K562 (cell line): ENCODE measurements at regions not wholly inside any gene's neighbourhood (a gene's known extent, or its start where the extent isn't known, plus 50 kb on each side); places are given as distances from the start of the nearest gene placed in this dataset.

Experiments
- ATAC-seq: fragments of 200-7000 bp; cut with Tn5 transposase; 3 replicates; pipeline ENCODE4 v1.9.1; 2020; ENCODE audit warnings: moderate library complexity
- BruUV-seq: library from RNA; stranded (reverse); fragments of 400-500 nt; replicated peaks from 2 replicates; lab custom pipeline; 2021; lab: Mats Ljungman, UMichigan
- CTCF ChIA-PET: fragments of 300-600 bp; formaldehyde crosslinking; extraction: SDS; loops from one replicate; lab custom pipeline; 2021; ENCODE audit warnings: low intra/inter-chr PET ratio; lab: Yijun Ruan, JAX
- POLR2A ChIA-PET: fragments of 300-600, 350-650 bp; sonication (Branson Sonifier 250); formaldehyde crosslinking; extraction: SDS; loops from one replicate; lab custom pipeline; 2021; ENCODE audit warnings: antibody characterized with exemption, inconsistent platforms; lab: Yijun Ruan, JAX
- DNase-seq, 4 experiments: peaks; one replicate each; pipeline versions ENCODE4 v3.0.0 to v3.0.0-alpha.2; 2011 to 2018; ENCODE audit warnings: low spot score in 3 of 4, mixed read lengths in 3 of 4; ENCODE audit errors: extremely low read depth in 1 of 4
- FAIRE-seq: peaks from 2 replicates; lab custom pipeline; 2011; peaks lifted over from hg19 to GRCh38; lab: Jason Lieb, UNC
- H2AFZ ChIP-seq: 2 replicates; pipeline ENCODE4 v1.6.0; 2011; ENCODE audit warnings: low read depth, low read length, control low read depth, inconsistent platforms
- H3K27ac ChIP-seq: fragments of 200-600 bp; 3 replicates; pipeline ENCODE4 v1.8.0; 2011; ENCODE audit warnings: low read depth, mild to moderate bottlenecking, control low read depth, inconsistent platforms, low read length, moderate library complexity, mixed read lengths; ENCODE audit errors: extremely low read depth
- H3K27me3 ChIP-seq, 2 experiments: fragments of 300-600 bp in 1 of 2; 2 replicates in 1 of 2; 3 replicates in 1 of 2; pipeline versions ENCODE4 v1.6.0 to v1.8.0; 2011; ENCODE audit warnings: inconsistent platforms in 2 of 2, low read length in 2 of 2, mild to moderate bottlenecking in 1 of 2, mixed read lengths in 1 of 2, moderate library complexity in 1 of 2; ENCODE audit not compliant: control insufficient read depth in 2 of 2, insufficient read depth in 2 of 2
- H3K36me3 ChIP-seq: fragments of 300-600 bp; 3 replicates; pipeline ENCODE4 v1.8.0; 2011; ENCODE audit warnings: mild to moderate bottlenecking, low read length, inconsistent platforms; ENCODE audit not compliant: control insufficient read depth, insufficient read depth
- H3K4me1 ChIP-seq, 2 experiments: fragments of 200-600 bp in 1 of 2; replicated peaks in 1 of 2; 2 replicates in 1 of 2; 3 replicates in 1 of 2; pipeline versions ENCODE4 v1.5.1 to v1.8.0; 2011; ENCODE audit warnings: inconsistent platforms in 2 of 2, low read length in 2 of 2, mild to moderate bottlenecking in 1 of 2, mixed read lengths in 1 of 2, moderate library complexity in 1 of 2; ENCODE audit not compliant: control insufficient read depth in 2 of 2, insufficient read depth in 2 of 2
- H3K4me2 ChIP-seq: 2 replicates; pipeline ENCODE4 v1.6.1; 2011; ENCODE audit warnings: low read length, control low read depth, inconsistent platforms, mixed read lengths; ENCODE audit not compliant: insufficient read depth
- H3K4me3 ChIP-seq: fragments of 200-600 bp; sonication (generic), shearing (Covaris generic); 2 replicates; pipeline ENCODE4 v1.5.1; 2016; ENCODE audit warnings: control low read depth, inconsistent platforms
- H3K79me2 ChIP-seq: fragments of 200-600 bp; 3 replicates; pipeline ENCODE4 v1.8.0; 2011; ENCODE audit warnings: low read length, inconsistent platforms; ENCODE audit not compliant: control insufficient read depth, insufficient read depth
- H3K9ac ChIP-seq, 2 experiments: 2 replicates each; pipeline versions ENCODE4 v1.6.0 to v1.6.1; 2011; ENCODE audit warnings: low read depth in 2 of 2, low read length in 2 of 2, control low read depth in 1 of 2, inconsistent platforms in 1 of 2, mild to moderate bottlenecking in 1 of 2, mixed read lengths in 1 of 2; ENCODE audit not compliant: insufficient read depth in 1 of 2
- H3K9me1 ChIP-seq: one replicate; pipeline ENCODE4 v1.6.0; 2011; ENCODE audit warnings: inconsistent platforms, mild to moderate bottlenecking, low read length, moderate library complexity; ENCODE audit not compliant: control insufficient read depth, insufficient read depth
- H3K9me3 ChIP-seq: replicated peaks from 2 replicates; pipeline ENCODE4 v1.5.1; 2011; ENCODE audit warnings: low read depth, low read length, inconsistent platforms; ENCODE audit not compliant: control insufficient read depth, insufficient read depth
- H4K20me1 ChIP-seq: replicated peaks from 2 replicates; pipeline ENCODE4 v1.6.1; 2011; ENCODE audit warnings: low read length, inconsistent platforms, mixed read lengths; ENCODE audit not compliant: control insufficient read depth, insufficient read depth
- DACH1 ChIP-seq: fragments of 450-650 bp; IDR thresholded peaks from 2 replicates; pipeline ENCODE4 v1.6.1; 2018; ENCODE audit not compliant: partially characterized antibody
- ESRRB ChIP-seq: fragments of 250-450 bp; sonication (Bioruptor Pico); IDR thresholded peaks from 2 replicates; pipeline ENCODE4 v1.5.0; 2020; ENCODE audit warnings: mild to moderate bottlenecking, moderate library complexity, borderline replicate concordance
- MAFF ChIP-seq: IDR thresholded peaks from 2 replicates; pipeline ENCODE4 v1.6.1; 2012; ENCODE audit warnings: low read length, improper control_type of control experiment
- RFX5 ChIP-seq: IDR thresholded peaks from 2 replicates; pipeline ENCODE4 v1.6.1; 2011; ENCODE audit warnings: low read depth, mild to moderate bottlenecking, improper control_type of control experiment, low read length
- ZNF316 ChIP-seq: fragments of 450-650 bp; IDR thresholded peaks from 2 replicates; pipeline ENCODE4 v1.6.1; 2016
- ZNF445 ChIP-seq: fragments of 250-450 bp; sonication (Bioruptor Pico); IDR thresholded peaks from 2 replicates; pipeline ENCODE4 v1.4.0; 2020; ENCODE audit warnings: low read depth, mild to moderate bottlenecking, moderate library complexity
- ZNF609 ChIP-seq: sonication (generic); formaldehyde crosslinking; IDR thresholded peaks from 2 replicates; pipeline ENCODE4 v1.8.1; 2023; ENCODE audit warnings: missing genetic modification reagents, mild to moderate bottlenecking, borderline replicate concordance
- ZNF644 ChIP-seq: fragments of 200-800 bp; sonication (Bioruptor generic); IDR thresholded peaks from 2 replicates; pipeline ENCODE4 v1.6.1; 2016; ENCODE audit warnings: low read depth, missing genetic modification characterization, missing compliant biosample characterization
- ZNF830 ChIP-seq: fragments of 250-450 bp; sonication (Bioruptor Pico); IDR thresholded peaks from 2 replicates; pipeline ENCODE4 v1.5.0; 2021; ENCODE audit warnings: mild to moderate bottlenecking
- in situ Hi-C: fragments of 300-500 bp; cut with MboI; formaldehyde crosslinking; loops from 4 replicates; pipeline ENCODE4 v1.15.0; 2018; ENCODE audit warnings: inconsistent platforms, mixed read lengths
- intact Hi-C: fragments of 100-400 bp; cut with micrococcal nuclease; formaldehyde crosslinking; loops from 2 replicates; pipeline ENCODE4 v1.14.2; 2022
- TF ChIP-seq, protein P1 (sequence below): fragments of 450-650 bp; IDR thresholded peaks from 2 replicates; pipeline ENCODE4 v1.6.1; 2016; ENCODE audit warnings: low read depth, mild to moderate bottlenecking, moderate library complexity
- TF ChIP-seq, protein P2 (sequence below): fragments of 200-800 bp; sonication (Bioruptor generic); IDR thresholded peaks from 2 replicates; pipeline ENCODE4 v1.6.1; 2017; ENCODE audit warnings: missing genetic modification characterization, missing compliant biosample characterization

DNA sequence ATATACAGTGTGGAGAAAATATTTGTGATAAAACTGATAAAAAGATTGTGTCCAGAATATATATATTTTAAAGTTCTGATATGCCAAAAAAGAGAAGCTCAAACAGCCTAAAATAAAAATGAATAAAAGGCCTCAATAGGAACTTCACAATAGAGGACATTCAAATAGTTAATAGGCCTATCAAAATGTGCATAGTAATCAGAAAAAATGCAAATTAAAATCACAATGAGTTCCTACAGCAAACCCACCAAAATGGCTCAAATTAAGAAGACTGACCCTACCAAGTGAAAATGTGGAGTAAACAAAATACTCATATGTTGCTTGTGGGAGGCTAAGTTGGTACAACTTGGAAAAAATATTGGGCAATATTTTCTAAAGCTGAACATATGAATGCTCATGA is 57.6 kb upstream of the COG2 start:
- no peaks in the 10 kb centered on the region; a peak in 1 of 5 replicates for H3K4me1 ChIP-seq
- no peak overlapping the region for H3K27ac ChIP-seq
- no peak for DNase-seq
- no peaks in the 10 kb centered on the region for H3K79me2 ChIP-seq
- H4K20me1 ChIP-seq = no peaks in the 10 kb centered on the region
- H3K9me1 ChIP-seq = no peaks in the 10 kb centered on the region
- H2AFZ ChIP-seq = no peak overlapping the region
- H3K4me3 ChIP-seq = no peak overlapping the region
- TF ChIP-seq MAFF (peak; percentile 31; the same call in 1 of the 2 replicates), ZNF644 (tag) (no peak), ZNF445 (CRISPR knock-in tag) (no peak), ZNF609 (CRISPR knock-in tag) (no peak), ZNF830 (CRISPR knock-in tag) (no peak), ESRRB (CRISPR knock-in tag) (no peak), DACH1 (no peak), ZNF316 (peak; percentile 60; the same call in 1 of the 2 replicates), RFX5 (no peak)
- TF ChIP-seq, protein P1, sequence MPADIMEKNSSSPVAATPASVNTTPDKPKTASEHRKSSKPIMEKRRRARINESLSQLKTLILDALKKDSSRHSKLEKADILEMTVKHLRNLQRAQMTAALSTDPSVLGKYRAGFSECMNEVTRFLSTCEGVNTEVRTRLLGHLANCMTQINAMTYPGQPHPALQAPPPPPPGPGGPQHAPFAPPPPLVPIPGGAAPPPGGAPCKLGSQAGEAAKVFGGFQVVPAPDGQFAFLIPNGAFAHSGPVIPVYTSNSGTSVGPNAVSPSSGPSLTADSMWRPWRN = no peak
- TF ChIP-seq, protein P2, sequence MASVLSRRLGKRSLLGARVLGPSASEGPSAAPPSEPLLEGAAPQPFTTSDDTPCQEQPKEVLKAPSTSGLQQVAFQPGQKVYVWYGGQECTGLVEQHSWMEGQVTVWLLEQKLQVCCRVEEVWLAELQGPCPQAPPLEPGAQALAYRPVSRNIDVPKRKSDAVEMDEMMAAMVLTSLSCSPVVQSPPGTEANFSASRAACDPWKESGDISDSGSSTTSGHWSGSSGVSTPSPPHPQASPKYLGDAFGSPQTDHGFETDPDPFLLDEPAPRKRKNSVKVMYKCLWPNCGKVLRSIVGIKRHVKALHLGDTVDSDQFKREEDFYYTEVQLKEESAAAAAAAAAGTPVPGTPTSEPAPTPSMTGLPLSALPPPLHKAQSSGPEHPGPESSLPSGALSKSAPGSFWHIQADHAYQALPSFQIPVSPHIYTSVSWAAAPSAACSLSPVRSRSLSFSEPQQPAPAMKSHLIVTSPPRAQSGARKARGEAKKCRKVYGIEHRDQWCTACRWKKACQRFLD (CRISPR knock-in tag) = no peak
- H3K9ac ChIP-seq = no peak overlapping the region
- in situ Hi-C loops (no loop called here), intact Hi-C loops (no loop called here)
- H3K36me3 ChIP-seq = no peaks in the 10 kb centered on the region
- CTCF ChIA-PET = no interaction called here
- FAIRE-seq = no peak
- ATAC-seq = no peak
- POLR2A ChIA-PET = interaction anchor here (1.2 kb wide), 1 partner anchor 22 kb away, joined by 3 read pairs; no protein-coding TSS in a partner anchor
- H3K4me2 ChIP-seq = no peak overlapping the region
- H3K27me3 ChIP-seq = peaks cover 0 to 6% of the 10 kb centered on the region in 2 experiments; a peak in 3 of 5 replicates
- BruUV-seq = no TSS peak
- no peaks in the 10 kb centered on the region for H3K9me3 ChIP-seq
